Adrenal gland (tissue), 5 donors: ENCODE measurements at regions not wholly inside any gene's neighbourhood (a gene's known extent, or its start where the extent isn't known, plus 50 kb on each side); places are given as distances from the start of the nearest gene placed in this dataset.

Experiments used
- CTCF ChIP-seq, 6 experiments: fragments of 450-650 bp in 4 of 6; fragments of 200-600 bp in 2 of 6; sonication (generic) in 1 of 6; IDR thresholded peaks; 1 replicate in 5 of 6; 2 replicates in 1 of 6; pipeline versions ENCODE4 v1.5.1 to v1.8.0; 2016 to 2021; ENCODE audit warnings: antibody characterized with exemption in 6 of 6, mild to moderate bottlenecking in 2 of 6, moderate library complexity in 1 of 6
- POLR2A ChIP-seq, 2 donors: fragments of 450-650 bp; IDR thresholded peaks; one replicate each; pipeline ENCODE4 v1.6.1; 2017; ENCODE audit warnings: antibody characterized with exemption in 2 of 2, mild to moderate bottlenecking in 2 of 2, moderate library complexity in 1 of 2
- donor health status: DM: no; HTN: no; CAD: no.

GRCh38 chr17:71830866-71831265, 290.0 kb upstream of the SOX9 start:
- TF ChIP-seq CTCF (IDR thresholded peaks at IDR 0.05) (no peak), POLR2A (IDR thresholded peaks at IDR 0.05) (no peak)
